Epithelial cell of esophagus (primary cell): ENCODE measurements at regions not wholly inside any gene's neighbourhood (a gene's known extent, or its start where the extent isn't known, plus 50 kb on each side); places are given as distances from the start of the nearest gene placed in this dataset.

Experiments used
- DNase-seq: peaks from one replicate; pipeline ENCODE4 v3.0.0; 2010; ENCODE audit warnings: low read depth
- H3K4me3 ChIP-seq: 2 replicates; pipeline ENCODE4 v1.5.1; 2011; ENCODE audit warnings: mild to moderate bottlenecking, low read length, control low read depth
- TF ChIP-seq, protein P1 (sequence below): IDR thresholded peaks from 2 replicates; pipeline ENCODE4 v1.5.1; 2011; ENCODE audit warnings: low read depth, mild to moderate bottlenecking, low read length, control low read depth, inconsistent platforms; ENCODE audit not compliant: insufficient read depth; ENCODE audit errors: missing control alignments

DNA sequence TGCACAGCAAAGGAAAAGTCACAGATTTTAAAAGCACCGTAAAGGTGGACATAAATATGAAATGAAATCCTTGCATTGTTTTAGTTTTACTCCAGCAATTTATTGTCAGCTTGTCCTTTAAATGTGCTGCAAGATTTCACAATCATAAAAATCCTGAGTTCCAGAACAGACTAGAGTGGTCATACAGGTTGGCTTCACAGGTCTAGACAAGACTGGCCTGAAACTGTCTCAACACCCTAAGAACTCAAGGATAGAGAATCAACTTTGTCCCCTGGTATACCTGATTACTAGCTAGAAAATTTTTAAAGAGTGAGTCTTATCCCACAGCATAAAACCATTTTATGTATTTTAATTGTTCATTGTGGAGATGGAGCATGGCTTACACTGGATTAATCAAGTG lies 521.7 kb upstream of the MCTP2 start:
- TF ChIP-seq, protein P1, sequence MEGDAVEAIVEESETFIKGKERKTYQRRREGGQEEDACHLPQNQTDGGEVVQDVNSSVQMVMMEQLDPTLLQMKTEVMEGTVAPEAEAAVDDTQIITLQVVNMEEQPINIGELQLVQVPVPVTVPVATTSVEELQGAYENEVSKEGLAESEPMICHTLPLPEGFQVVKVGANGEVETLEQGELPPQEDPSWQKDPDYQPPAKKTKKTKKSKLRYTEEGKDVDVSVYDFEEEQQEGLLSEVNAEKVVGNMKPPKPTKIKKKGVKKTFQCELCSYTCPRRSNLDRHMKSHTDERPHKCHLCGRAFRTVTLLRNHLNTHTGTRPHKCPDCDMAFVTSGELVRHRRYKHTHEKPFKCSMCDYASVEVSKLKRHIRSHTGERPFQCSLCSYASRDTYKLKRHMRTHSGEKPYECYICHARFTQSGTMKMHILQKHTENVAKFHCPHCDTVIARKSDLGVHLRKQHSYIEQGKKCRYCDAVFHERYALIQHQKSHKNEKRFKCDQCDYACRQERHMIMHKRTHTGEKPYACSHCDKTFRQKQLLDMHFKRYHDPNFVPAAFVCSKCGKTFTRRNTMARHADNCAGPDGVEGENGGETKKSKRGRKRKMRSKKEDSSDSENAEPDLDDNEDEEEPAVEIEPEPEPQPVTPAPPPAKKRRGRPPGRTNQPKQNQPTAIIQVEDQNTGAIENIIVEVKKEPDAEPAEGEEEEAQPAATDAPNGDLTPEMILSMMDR: no peak
- no peak overlapping the region for H3K4me3 ChIP-seq
- peak; percentile 95 for DNase-seq

DNA sequence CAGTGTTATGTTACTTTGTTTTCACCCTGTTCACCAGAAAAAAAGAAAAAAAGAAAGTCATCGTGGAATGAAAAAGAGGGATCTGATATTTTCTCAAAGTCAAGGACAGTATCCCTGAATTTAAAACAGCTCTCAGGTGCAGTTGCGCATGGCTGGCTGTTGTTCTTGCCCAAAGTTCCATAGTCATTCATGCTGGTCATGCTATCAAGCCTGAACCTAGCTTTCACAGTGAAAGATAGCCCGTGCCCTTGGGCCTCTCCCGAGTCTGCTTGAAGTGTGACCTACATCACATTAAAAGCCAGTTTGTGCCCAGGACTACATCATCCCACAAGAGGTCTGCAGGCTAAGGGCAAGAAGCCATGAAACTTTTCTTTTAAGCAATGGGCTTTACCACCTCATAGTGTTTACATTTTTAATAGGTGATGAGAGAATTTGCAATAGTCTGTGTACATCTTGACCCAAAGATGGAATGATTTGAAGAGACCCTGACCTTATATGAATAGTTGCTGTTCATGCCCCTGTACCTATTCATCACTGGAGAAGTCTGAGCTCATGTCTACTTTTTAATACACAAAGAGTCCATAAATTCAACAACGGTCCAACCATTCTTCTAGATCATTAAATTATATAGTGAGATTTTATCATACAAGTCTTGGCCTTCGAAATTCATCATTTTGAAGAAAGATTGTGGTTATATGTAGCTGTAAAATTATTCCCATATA lies 522.5 kb upstream of the MCTP2 start:
- H3K4me3 ChIP-seq: no peak overlapping the region
- TF ChIP-seq, protein P1: no peak
- DNase-seq: no peak

DNA sequence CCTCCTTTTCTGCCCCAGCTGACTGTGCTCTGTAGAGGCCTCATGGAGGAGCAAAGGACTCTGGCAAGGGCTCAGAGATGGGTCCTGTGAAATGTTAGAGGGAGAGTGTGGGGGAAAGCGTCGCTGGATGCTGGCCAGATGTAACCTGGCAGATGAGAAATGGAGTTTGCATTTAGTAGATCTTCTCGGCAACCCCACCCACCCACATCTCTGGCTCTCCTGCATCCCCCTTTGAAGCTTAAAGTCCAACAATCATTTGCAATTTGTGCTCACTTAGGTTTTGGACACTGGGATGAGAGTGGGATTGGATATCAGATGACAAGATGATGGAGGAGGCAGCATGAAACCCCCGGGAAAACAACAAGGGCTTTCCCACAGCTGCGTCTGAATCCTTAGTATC lies 523.6 kb upstream of the MCTP2 start:
- DNase-seq: no peak
- TF ChIP-seq, protein P1: no peak
- H3K4me3 ChIP-seq: no peak overlapping the region

DNA sequence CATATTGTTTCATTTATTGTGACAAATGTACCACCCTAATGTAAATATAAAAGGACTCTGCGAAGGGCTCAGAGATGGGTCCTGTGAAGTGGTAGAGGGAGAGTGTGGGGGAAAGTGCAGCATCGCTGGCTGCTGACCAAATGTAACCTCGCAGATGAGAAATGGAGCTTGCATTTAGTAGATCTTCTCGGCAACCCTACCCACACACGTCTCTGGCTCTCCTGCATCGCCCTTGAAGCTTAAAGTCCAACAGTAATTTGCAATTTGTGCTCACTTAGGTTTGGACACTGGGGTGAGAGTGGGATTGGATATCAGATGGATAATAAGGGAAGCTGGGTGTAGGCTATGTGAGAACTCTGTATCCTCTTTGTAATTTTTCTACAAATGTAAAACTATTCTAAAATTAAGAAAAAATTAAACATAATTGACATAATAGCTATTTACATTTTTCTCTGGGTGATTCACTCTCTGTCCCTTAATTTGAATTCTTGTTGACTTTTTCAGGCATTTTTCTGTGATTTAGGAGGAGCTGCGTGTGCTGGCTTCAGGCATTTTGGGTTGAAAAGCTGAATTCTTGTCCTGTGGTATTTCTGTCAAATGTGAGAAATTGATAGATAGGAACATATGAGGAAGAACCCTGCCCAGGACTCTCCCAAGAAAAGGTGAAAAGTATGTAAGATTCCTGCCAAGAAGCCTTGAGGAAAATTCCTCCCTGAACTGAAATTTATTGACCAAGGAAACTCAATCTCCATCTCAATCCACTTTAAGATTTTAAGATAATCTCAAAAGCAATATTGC lies 524.7 kb upstream of the MCTP2 start:
- no peak for DNase-seq
- no peak overlapping the region for H3K4me3 ChIP-seq
- TF ChIP-seq, protein P1: no peak

DNA sequence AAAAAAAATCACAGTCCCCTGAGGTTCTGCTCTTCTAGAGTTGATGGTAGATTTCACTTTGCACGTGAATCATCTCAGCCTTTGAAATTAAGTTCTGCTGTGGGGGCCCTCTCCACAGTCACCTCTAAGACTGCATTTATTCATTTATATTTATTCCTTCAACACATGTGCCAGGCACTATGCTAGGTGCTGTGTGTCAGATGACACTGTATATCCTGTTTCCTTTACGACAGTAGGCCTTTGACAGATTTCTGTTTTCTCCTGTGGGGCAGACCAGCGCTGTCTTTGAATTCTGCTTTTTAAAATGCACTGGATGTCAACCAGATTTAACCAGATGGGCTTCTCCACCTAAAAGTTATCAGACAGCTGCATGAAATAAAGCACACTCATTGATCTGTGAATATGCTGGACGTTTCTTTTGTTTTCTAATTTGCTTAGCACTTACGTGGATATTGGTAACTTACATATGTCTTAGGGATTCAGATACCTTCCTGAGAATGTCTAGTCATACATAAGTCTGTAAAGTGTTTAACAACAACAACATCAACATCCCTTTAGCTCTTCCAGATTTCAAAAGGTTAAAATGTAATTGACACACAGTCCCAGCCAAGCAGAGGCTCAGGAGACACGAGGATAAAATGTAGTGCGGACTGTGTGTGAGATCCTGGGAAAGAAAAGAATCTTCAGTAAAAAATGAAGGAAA lies 525.5 kb upstream of the MCTP2 start:
- TF ChIP-seq, protein P1: no peak
- DNase-seq: no peak
- no peak overlapping the region for H3K4me3 ChIP-seq

DNA sequence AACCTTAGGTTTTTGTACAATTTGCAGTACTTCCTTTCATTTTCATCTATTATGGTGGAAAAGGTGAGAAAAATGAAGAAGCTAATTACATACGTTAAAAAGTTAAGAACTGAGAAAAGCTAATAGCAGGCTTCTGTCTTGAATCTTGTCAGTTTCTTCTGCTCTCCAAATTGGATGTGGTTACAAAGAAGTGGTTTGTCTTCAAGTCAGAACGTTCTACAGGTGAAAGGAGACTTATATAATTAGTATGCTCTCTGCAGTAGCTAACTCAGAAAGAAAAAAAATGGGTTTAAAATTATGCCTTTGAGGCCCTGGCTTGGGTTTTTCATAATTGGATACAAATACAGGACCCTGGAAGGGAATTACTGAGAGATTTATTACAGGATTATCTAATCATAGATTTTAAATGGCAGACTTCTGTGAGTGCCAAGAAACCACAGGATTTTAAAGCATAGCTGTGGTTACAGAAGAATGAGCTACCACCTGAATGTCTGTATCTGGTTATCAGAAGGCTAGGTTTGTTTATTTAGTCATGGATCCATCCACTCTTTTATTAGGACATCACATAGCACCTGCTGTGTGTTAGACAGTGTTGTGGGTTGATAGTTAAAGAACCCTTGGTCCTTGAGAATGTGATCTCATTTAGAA lies 528.1 kb upstream of the MCTP2 start:
- no peak overlapping the region for H3K4me3 ChIP-seq
- DNase-seq: peak; percentile 23
- TF ChIP-seq, protein P1: no peak
